ENCODE measurements at regions not wholly inside any gene's neighbourhood (a gene's known extent, or its start where the extent isn't known, plus 50 kb on each side); places are given as distances from the start of the nearest gene placed in this dataset.

- no peak for DNase-seq (ENCODE audit: low read depth)
- TF ChIP-seq, protein P1, sequence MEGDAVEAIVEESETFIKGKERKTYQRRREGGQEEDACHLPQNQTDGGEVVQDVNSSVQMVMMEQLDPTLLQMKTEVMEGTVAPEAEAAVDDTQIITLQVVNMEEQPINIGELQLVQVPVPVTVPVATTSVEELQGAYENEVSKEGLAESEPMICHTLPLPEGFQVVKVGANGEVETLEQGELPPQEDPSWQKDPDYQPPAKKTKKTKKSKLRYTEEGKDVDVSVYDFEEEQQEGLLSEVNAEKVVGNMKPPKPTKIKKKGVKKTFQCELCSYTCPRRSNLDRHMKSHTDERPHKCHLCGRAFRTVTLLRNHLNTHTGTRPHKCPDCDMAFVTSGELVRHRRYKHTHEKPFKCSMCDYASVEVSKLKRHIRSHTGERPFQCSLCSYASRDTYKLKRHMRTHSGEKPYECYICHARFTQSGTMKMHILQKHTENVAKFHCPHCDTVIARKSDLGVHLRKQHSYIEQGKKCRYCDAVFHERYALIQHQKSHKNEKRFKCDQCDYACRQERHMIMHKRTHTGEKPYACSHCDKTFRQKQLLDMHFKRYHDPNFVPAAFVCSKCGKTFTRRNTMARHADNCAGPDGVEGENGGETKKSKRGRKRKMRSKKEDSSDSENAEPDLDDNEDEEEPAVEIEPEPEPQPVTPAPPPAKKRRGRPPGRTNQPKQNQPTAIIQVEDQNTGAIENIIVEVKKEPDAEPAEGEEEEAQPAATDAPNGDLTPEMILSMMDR (IDR thresholded peaks at IDR 0.05; ENCODE audit: insufficient read depth, low read depth, low read length) = no peak
- H3K4me3 ChIP-seq (ENCODE audit: low read depth, low read length) = no peak overlapping the region
Measured at GRCh38 chr10:131695496-131696165, 205.2 kb upstream of the PPP2R2D start.

- no peak overlapping the region for H3K4me3 ChIP-seq (ENCODE audit: low read depth, low read length)
- TF ChIP-seq, protein P1 (IDR thresholded peaks at IDR 0.05; ENCODE audit: insufficient read depth, low read depth, low read length) = no peak
- no peak for DNase-seq (ENCODE audit: low read depth)
Measured at GRCh38 chr10:131697476-131698128, 203.2 kb upstream of the PPP2R2D start.

- TF ChIP-seq, protein P1 (IDR thresholded peaks at IDR 0.05; ENCODE audit: insufficient read depth, low read depth, low read length) = no peak
- DNase-seq (ENCODE audit: low read depth) = no peak
- H3K4me3 ChIP-seq (ENCODE audit: low read depth, low read length) = no peak overlapping the region
Measured at GRCh38 chr10:131698232-131698631, 202.6 kb upstream of the PPP2R2D start.

DNA sequence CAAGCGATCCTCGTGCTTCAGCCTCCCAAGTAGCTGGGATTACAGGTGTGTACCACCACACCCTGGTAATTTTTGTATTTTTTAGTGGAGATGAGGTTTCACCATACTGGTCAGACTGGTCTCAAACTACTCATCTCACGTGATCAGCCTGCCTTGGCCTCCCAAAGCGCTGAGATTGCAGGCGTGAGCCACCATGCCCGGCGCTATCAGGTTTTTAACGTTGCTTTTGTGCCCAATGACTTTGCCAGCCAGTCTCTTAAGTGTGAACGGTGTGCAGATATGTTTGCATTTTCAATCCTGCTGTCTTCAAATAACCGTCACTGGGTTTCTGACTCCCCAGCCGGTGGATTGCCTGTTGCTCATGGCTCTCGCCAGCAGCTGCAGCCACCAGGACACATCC is 201.8 kb upstream of the PPP2R2D start:
- DNase-seq (ENCODE audit: low read depth) = no peak
- TF ChIP-seq, protein P1 (IDR thresholded peaks at IDR 0.05; ENCODE audit: insufficient read depth, low read depth, low read length) = no peak
- no peak overlapping the region for H3K4me3 ChIP-seq (ENCODE audit: low read depth, low read length)

GRCh38 chr10:131700032-131700431 is 200.8 kb upstream of the PPP2R2D start:
- TF ChIP-seq, protein P1 (IDR thresholded peaks at IDR 0.05; ENCODE audit: insufficient read depth, low read depth, low read length) = no peak
- no peak for DNase-seq (ENCODE audit: low read depth)
- no peak overlapping the region for H3K4me3 ChIP-seq (ENCODE audit: low read depth, low read length)

- no peak for DNase-seq (ENCODE audit: low read depth)
- TF ChIP-seq, protein P1 (IDR thresholded peaks at IDR 0.05; ENCODE audit: insufficient read depth, low read depth, low read length) = no peak
- no peak overlapping the region for H3K4me3 ChIP-seq (ENCODE audit: low read depth, low read length)
Measured at GRCh38 chr10:131700506-131700905, 200.3 kb upstream of the PPP2R2D start.

Data from fibroblast of villous mesenchyme (primary cell).